CD4-positive, alpha-beta T cell (primary cell): ENCODE measurements at regions not wholly inside any gene's neighbourhood (a gene's known extent, or its start where the extent isn't known, plus 50 kb on each side); places are given as distances from the start of the nearest gene placed in this dataset.

Experiments used
- ATAC-seq: fragments of 200-7000 bp; cut with Tn5 transposase; one replicate; pipeline ENCODE4 v1.10.0; 2022; ENCODE audit warnings: mild to moderate bottlenecking; ENCODE audit not compliant: poor library complexity
- CTCF ChIA-PET: fragments of 350-600 bp; sonication (Branson Sonifier 250); formaldehyde crosslinking; loops from one replicate; lab custom pipeline; 2021; ENCODE audit warnings: antibody characterized with exemption, inconsistent platforms; lab: Charles Lee
- POLR2A ChIA-PET: fragments of 350-600 bp; sonication (Branson Sonifier 250); formaldehyde crosslinking; loops from one replicate; lab custom pipeline; 2021; ENCODE audit warnings: antibody characterized with exemption, inconsistent platforms; lab: Charles Lee
- DNase-seq, 14 experiments: peaks; one replicate each; pipeline ENCODE4 v3.0.0-alpha.2; 2013 to 2020; ENCODE audit warnings: mixed read lengths in 2 of 14
- H3K27ac ChIP-seq, 2 donors: one replicate each; pipeline versions ENCODE4 v1.5.1 to v1.7.0; 2013; ENCODE audit warnings: low read length in 2 of 2, low read depth in 1 of 2, mild to moderate bottlenecking in 1 of 2
- H3K27me3 ChIP-seq, 2 experiments: 1 replicate in 1 of 2; 2 replicates in 1 of 2; pipeline versions ENCODE4 v1.6.1 to v1.7.0; 2013; ENCODE audit warnings: low read length in 2 of 2, control low read depth in 1 of 2, mild to moderate bottlenecking in 1 of 2, moderate library complexity in 1 of 2; ENCODE audit not compliant: insufficient read depth in 2 of 2, control insufficient read depth in 1 of 2
- H3K36me3 ChIP-seq: one replicate; pipeline ENCODE4 v1.6.1; 2013; ENCODE audit warnings: low read length, control low read depth; ENCODE audit not compliant: insufficient read depth
- H3K4me1 ChIP-seq: one replicate; pipeline ENCODE4 v1.6.1; 2013; ENCODE audit warnings: low read length, control low read depth; ENCODE audit not compliant: insufficient read depth
- H3K4me3 ChIP-seq: one replicate; pipeline ENCODE4 v1.5.1; 2013; ENCODE audit warnings: mild to moderate bottlenecking, low read length, moderate library complexity
- H3K9me3 ChIP-seq, 2 experiments: 1 replicate in 1 of 2; 2 replicates in 1 of 2; pipeline versions ENCODE4 v1.6.1 to v1.7.0; 2013; ENCODE audit warnings: low read length in 2 of 2, mild to moderate bottlenecking in 2 of 2, control low read depth in 1 of 2, moderate library complexity in 1 of 2; ENCODE audit not compliant: control insufficient read depth in 1 of 2, insufficient read depth in 1 of 2
- H3K27ac Mint-ChIP-seq: one replicate; pipeline ENCODE4 v1.8.0; 2020; ENCODE audit warnings: mixed read lengths
- H3K27me3 Mint-ChIP-seq: one replicate; pipeline ENCODE4 v1.8.0; 2021; ENCODE audit warnings: mixed read lengths
- H3K36me3 Mint-ChIP-seq: one replicate; pipeline ENCODE4 v1.8.0; 2021; ENCODE audit warnings: low read depth, mixed read lengths
- H3K4me1 Mint-ChIP-seq: one replicate; pipeline ENCODE4 v1.8.0; 2021; ENCODE audit warnings: low read depth, mixed read lengths
- H3K4me3 Mint-ChIP-seq: one replicate; pipeline ENCODE4 v1.8.0; 2020; ENCODE audit warnings: mild to moderate bottlenecking, mixed read lengths
- H3K9me3 Mint-ChIP-seq: one replicate; pipeline ENCODE4 v1.8.0; 2020; ENCODE audit warnings: mixed read lengths
- intact Hi-C, 2 experiments: fragments of 100-400 bp; cut with DNase I in 1 of 2; cut with micrococcal nuclease in 1 of 2; formaldehyde crosslinking; loops; one replicate each; pipeline versions ENCODE4 v1.15.1 to v1.9.0; 2023 to 2025; cut with DNase I, micrococcal nuclease
- TF ChIP-seq, protein P1 (sequence below): fragments of 200-600 bp; IDR thresholded peaks from one replicate; pipeline ENCODE4 v1.8.0; 2022; ENCODE audit warnings: antibody characterized with exemption, mild to moderate bottlenecking

DNA sequence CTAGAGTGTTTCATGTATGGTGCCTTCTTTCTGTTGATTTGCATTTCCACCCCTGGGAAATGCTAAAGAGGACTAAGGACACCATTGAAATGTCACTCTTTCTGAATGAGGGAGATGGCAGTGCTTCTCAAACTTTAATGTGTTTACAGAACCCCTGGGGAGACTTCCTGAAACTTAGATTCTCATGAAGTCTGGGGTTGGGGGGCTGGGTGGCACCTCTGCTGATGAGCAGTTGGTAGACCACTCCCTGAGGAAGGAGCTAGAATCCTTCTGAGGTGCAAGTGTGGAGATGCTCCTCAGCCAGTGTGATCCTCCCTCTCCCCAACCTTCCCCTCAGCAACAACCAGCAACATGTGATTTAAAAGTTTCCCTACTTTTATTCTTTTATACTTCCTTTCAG is 546.8 kb downstream of the LRRC70 start:
- ChIA-PET POLR2A (no interaction called here), CTCF (no interaction called here)
- DNase-seq (no peak), ATAC-seq (no peak)
- H3K9me3 ChIP-seq: no peaks in the 10 kb centered on the region
- TF ChIP-seq, protein P1, sequence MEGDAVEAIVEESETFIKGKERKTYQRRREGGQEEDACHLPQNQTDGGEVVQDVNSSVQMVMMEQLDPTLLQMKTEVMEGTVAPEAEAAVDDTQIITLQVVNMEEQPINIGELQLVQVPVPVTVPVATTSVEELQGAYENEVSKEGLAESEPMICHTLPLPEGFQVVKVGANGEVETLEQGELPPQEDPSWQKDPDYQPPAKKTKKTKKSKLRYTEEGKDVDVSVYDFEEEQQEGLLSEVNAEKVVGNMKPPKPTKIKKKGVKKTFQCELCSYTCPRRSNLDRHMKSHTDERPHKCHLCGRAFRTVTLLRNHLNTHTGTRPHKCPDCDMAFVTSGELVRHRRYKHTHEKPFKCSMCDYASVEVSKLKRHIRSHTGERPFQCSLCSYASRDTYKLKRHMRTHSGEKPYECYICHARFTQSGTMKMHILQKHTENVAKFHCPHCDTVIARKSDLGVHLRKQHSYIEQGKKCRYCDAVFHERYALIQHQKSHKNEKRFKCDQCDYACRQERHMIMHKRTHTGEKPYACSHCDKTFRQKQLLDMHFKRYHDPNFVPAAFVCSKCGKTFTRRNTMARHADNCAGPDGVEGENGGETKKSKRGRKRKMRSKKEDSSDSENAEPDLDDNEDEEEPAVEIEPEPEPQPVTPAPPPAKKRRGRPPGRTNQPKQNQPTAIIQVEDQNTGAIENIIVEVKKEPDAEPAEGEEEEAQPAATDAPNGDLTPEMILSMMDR: no peak
- Mint-ChIP-seq H3K27ac (no peak overlapping the region), H3K36me3 (no peaks in the 10 kb centered on the region), H3K4me1 (no peaks in the 10 kb centered on the region), H3K4me3 (no peak overlapping the region), H3K27me3 (no peaks in the 10 kb centered on the region), H3K9me3 (no peaks in the 10 kb centered on the region)
- no peaks in the 10 kb centered on the region for H3K27me3 ChIP-seq
- no peak overlapping the region for H3K27ac ChIP-seq
- intact Hi-C loops: no loop called here
- H3K36me3 ChIP-seq: no peaks in the 10 kb centered on the region
- H3K4me1 ChIP-seq: no peaks in the 10 kb centered on the region
- no peak overlapping the region for H3K4me3 ChIP-seq

DNA sequence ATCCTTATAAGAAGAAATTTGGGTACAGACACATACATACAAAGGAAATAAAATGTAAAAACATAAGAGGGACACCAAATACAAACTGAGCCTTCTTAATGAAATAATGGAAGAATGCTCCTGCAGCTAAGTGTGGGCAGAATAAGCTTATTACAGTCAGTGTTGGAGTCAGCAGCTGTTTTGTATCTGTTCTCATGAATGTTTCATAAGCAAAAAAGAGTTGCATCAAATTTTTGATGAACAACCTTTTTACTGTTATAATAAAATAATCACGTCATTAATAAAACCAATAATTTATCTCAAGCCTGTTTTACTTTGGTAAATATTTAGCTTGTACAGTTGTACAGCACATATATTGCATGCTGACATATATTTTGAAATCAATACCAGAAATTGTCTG is 545.6 kb downstream of the LRRC70 start:
- intact Hi-C loops: no loop called here

DNA sequence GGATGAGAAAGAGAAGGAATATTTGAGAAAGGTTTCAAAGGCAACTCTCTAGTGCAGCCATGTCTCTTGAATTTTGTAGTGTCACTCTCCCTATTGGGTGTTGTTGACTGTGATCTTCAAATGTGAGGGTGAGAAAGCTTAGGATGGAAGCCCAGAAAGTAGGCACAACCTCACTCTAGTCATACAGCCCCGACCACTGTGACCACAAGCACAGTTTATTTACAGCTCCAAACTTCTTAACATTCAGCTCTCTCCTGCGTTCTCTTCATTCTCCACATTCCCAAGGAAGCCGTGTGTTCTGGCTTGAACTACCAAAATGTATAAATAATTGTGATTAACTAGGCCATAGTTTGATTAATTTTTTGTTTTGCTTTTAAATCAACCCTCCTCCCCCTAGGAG is 542.9 kb downstream of the LRRC70 start:
- Mint-ChIP-seq H3K36me3 (no peaks in the 10 kb centered on the region), H3K4me1 (no peaks in the 10 kb centered on the region), H3K9me3 (no peaks in the 10 kb centered on the region), H3K27ac (no peak overlapping the region), H3K27me3 (no peaks in the 10 kb centered on the region), H3K4me3 (no peak overlapping the region)
- DNase-seq (no peak), ATAC-seq (no peak)
- no peaks in the 10 kb centered on the region for H3K36me3 ChIP-seq
- H3K27me3 ChIP-seq: no peaks in the 10 kb centered on the region
- POLR2A ChIA-PET: no interaction called here
- H3K4me1 ChIP-seq: no peaks in the 10 kb centered on the region
- intact Hi-C loops: no loop called here
- CTCF ChIA-PET: no interaction called here
- no peaks in the 10 kb centered on the region for H3K9me3 ChIP-seq
- no peak overlapping the region for H3K4me3 ChIP-seq
- TF ChIP-seq, protein P1: no peak
- H3K27ac ChIP-seq: no peak overlapping the region

More for the DNA sequence above, 545.6 kb downstream of the LRRC70 start:
- H3K9me3 Mint-ChIP-seq: no peaks in the 10 kb centered on the region
- H3K4me3 Mint-ChIP-seq: no peak overlapping the region
- CTCF ChIA-PET: no interaction called here
- H3K27me3 ChIP-seq: no peaks in the 10 kb centered on the region
- no peaks in the 10 kb centered on the region for H3K27me3 Mint-ChIP-seq
- no peak for ATAC-seq
- POLR2A ChIA-PET: no interaction called here
- H3K36me3 Mint-ChIP-seq: no peaks in the 10 kb centered on the region
- TF ChIP-seq, protein P1: no peak
- H3K4me1 Mint-ChIP-seq: no peaks in the 10 kb centered on the region
- H3K27ac ChIP-seq: no peak overlapping the region
- H3K9me3 ChIP-seq: no peaks in the 10 kb centered on the region
- no peaks in the 10 kb centered on the region for H3K36me3 ChIP-seq
- H3K27ac Mint-ChIP-seq: no peak overlapping the region
- DNase-seq: no peak
- no peak overlapping the region for H3K4me3 ChIP-seq
- no peaks in the 10 kb centered on the region for H3K4me1 ChIP-seq
